ENCODE measurements at regions not wholly inside any gene's neighbourhood (a gene's known extent, or its start where the extent isn't known, plus 50 kb on each side); places are given as distances from the start of the nearest gene placed in this dataset.

- CTCF ChIA-PET, result interaction anchor here (0.6 kb wide), 1 partner anchor 116 kb away, joined by 3 read pairs; no protein-coding TSS in a partner anchor
- no peaks in the 10 kb centered on the region for H3K9me3 Mint-ChIP-seq (ENCODE audit: low read depth, unreplicated experiment)
- no peak for DNase-seq
- no peak for TF ChIP-seq CTCF (IDR thresholded peaks at IDR 0.05; ENCODE audit: unreplicated experiment)
- H3K4me3 Mint-ChIP-seq (ENCODE audit: low read depth, unreplicated experiment), result no peak overlapping the region
- no peaks in the 10 kb centered on the region for H3K27me3 Mint-ChIP-seq (ENCODE audit: unreplicated experiment)
- intact Hi-C loops (cut with micrococcal nuclease; ENCODE audit: unreplicated experiment), result no loop called here
- no peaks in the 10 kb centered on the region for H3K4me1 Mint-ChIP-seq (ENCODE audit: low read depth, unreplicated experiment)
- peaks cover 5% of the 10 kb centered on the region for H3K36me3 Mint-ChIP-seq (ENCODE audit: insufficient read depth, unreplicated experiment)
- BruUV-seq (replicated peaks), result no TSS peak
- H3K27ac Mint-ChIP-seq (ENCODE audit: unreplicated experiment), result no peak overlapping the region
These were observed 483.5 kb downstream of the UTRN start for GRCh38 chr6:144768551-144769075.

DNA sequence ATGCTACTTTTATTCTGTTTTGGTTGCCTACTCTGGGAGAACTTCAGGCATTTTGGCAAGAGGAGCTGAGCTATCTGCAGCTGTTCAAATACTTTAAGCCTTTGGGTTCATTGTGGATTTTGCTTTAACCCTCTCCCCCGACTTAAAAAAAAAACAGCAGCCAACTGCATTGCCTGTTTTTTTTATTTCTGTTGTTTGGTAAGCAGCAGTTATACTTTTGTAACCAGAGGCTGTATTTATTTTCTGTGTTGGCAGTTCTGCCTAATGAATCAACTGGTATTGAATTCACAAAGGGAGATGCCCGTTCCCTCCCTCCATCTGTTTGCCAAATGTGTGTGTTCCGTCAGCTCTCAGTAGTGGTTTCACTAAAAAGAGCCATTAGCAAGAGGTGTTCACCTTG lies 484.0 kb downstream of the UTRN start:
- no peaks in the 10 kb centered on the region for H3K9me3 Mint-ChIP-seq (ENCODE audit: low read depth, unreplicated experiment)
- no peak for DNase-seq
- no peak for TF ChIP-seq CTCF (IDR thresholded peaks at IDR 0.05; ENCODE audit: unreplicated experiment)
- BruUV-seq (replicated peaks), result no TSS peak
- CTCF ChIA-PET, result interaction anchor here (0.6 kb wide), 1 partner anchor 117 kb away, joined by 3 read pairs; no protein-coding TSS in a partner anchor
- no peaks in the 10 kb centered on the region for H3K4me1 Mint-ChIP-seq (ENCODE audit: low read depth, unreplicated experiment)
- H3K4me3 Mint-ChIP-seq (ENCODE audit: low read depth, unreplicated experiment), result no peak overlapping the region
- H3K36me3 Mint-ChIP-seq (ENCODE audit: insufficient read depth, unreplicated experiment), result peaks cover 5% of the 10 kb centered on the region
- H3K27me3 Mint-ChIP-seq (ENCODE audit: unreplicated experiment), result no peaks in the 10 kb centered on the region
- intact Hi-C loops (cut with micrococcal nuclease; ENCODE audit: unreplicated experiment), result no loop called here
- no peak overlapping the region for H3K27ac Mint-ChIP-seq (ENCODE audit: unreplicated experiment)

DNA sequence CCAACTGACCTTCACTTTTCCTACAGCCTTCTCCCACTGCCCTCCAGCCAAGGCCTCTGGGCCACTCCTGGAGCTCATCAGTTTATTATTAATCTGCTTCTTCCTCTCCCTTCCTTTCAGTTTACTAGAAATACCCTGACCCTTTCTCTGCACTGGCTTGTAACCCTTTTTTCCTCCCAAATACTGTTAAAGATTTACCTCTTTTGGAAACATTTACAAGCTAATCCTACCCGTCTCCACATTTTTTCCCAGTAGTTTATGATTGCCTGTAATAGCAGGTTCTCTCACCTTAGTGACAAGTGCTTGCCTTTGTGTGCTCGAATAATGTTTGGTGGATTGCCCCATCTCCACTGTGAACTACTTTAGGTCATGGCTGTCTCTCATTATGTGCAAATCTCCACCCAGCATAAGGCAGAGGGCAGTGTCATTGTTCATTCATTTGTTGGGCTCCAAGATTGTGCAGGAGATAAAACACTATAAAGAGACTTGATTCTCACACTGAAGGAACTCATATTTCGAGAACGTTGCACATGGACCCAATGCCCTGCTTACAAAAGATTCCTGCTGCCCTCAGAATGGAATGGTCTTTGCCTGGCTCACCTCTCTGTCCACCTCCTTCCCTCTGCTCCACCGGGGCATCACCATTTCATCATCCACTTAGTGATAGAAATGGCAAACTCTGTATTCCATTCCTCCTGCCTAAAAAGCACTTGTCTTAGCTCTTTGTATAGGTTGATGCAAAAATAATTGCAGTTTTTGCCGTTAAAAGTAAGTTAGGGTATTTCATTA lies 491.1 kb downstream of the UTRN start:
- Mint-ChIP-seq H3K4me1 (ENCODE audit: low read depth, unreplicated experiment) (peaks cover 15% of the 10 kb centered on the region), H3K4me3 (ENCODE audit: low read depth, unreplicated experiment) (no peak overlapping the region), H3K27me3 (ENCODE audit: unreplicated experiment) (no peaks in the 10 kb centered on the region), H3K36me3 (ENCODE audit: insufficient read depth, unreplicated experiment) (peaks cover 5% of the 10 kb centered on the region), H3K9me3 (ENCODE audit: low read depth, unreplicated experiment) (no peaks in the 10 kb centered on the region), H3K27ac (ENCODE audit: unreplicated experiment) (peak overlapping the region; percentile 24)
- TF ChIP-seq CTCF (IDR thresholded peaks at IDR 0.05; ENCODE audit: unreplicated experiment), result no peak
- CTCF ChIA-PET, result no interaction called here
- DNase-seq, result no peak
- BruUV-seq (replicated peaks), result no TSS peak
- intact Hi-C loops (cut with micrococcal nuclease; ENCODE audit: unreplicated experiment), result loop anchor here (10.0 kb wide), 1 partner anchor 191 kb away; no protein-coding TSS in a partner anchor

DNA sequence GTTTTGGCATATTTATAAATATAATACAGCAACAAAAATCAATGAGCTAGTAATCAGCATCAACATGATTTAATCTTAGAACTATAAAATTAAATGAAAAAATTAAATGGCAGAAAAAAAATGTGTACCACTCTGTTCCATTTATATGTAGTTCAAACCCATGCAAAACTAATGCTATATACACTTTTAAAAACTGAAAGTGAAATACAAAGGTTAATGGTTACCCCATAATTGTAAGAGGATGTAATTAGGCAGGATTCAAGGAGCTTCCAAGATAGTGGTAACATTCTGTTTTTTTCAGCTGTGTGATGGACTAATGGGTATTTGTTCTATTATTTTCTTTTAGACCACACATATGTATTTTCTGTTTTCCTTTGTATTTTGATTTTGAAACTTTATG lies 492.1 kb downstream of the UTRN start:
- H3K9me3 Mint-ChIP-seq (ENCODE audit: low read depth, unreplicated experiment), result no peaks in the 10 kb centered on the region
- DNase-seq, result no peak
- CTCF ChIA-PET, result no interaction called here
- no TSS peak for BruUV-seq (replicated peaks)
- peaks cover 15% of the 10 kb centered on the region for H3K4me1 Mint-ChIP-seq (ENCODE audit: low read depth, unreplicated experiment)
- H3K36me3 Mint-ChIP-seq (ENCODE audit: insufficient read depth, unreplicated experiment), result peaks cover 5% of the 10 kb centered on the region
- no peak overlapping the region for H3K4me3 Mint-ChIP-seq (ENCODE audit: low read depth, unreplicated experiment)
- no peaks in the 10 kb centered on the region for H3K27me3 Mint-ChIP-seq (ENCODE audit: unreplicated experiment)
- intact Hi-C loops (cut with micrococcal nuclease; ENCODE audit: unreplicated experiment), result loop anchor here (10.0 kb wide), 1 partner anchor 192 kb away; no protein-coding TSS in a partner anchor
- no peak overlapping the region for H3K27ac Mint-ChIP-seq (ENCODE audit: unreplicated experiment)
- TF ChIP-seq CTCF (IDR thresholded peaks at IDR 0.05; ENCODE audit: unreplicated experiment), result no peak
